ENCODE measurements at regions not wholly inside any gene's neighbourhood (a gene's known extent, or its start where the extent isn't known, plus 50 kb on each side); places are given as distances from the start of the nearest gene placed in this dataset.
"Not testable (repeated sequence)": the region's sequence is repeated elsewhere in the genome, so short reads cannot be mapped to it uniquely, and the experiment has no call there.

DNA sequence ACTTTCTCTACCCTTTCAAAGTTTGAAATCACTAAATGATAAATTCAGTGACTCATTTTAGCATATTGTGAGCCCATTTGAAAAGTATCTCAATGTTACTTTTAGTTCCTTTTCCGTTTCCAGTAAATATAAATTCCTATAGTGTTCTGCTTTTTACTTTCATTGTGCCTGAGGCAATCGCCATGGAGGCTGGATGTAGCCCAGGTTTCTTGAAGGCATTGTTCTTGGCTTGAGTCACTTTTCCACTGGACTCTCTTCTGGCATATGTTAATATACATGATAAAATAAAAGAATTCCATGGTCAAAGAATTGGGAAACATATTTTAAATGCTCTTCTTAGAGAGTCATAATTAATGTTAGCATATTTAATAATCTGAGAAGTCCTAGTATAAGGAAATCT lies 327.0 kb downstream of the IZUMO3 start:
- Mint-ChIP-seq H3K9me3 (no peaks in the 10 kb centered on the region), H3K4me1 (ENCODE audit: unreplicated experiment) (no peaks in the 10 kb centered on the region), H3K4me3 (no peak overlapping the region), H3K27me3 (no peaks in the 10 kb centered on the region), H3K27ac (no peak overlapping the region), H3K36me3 (no peaks in the 10 kb centered on the region)
- TF ChIP-seq, protein P1, sequence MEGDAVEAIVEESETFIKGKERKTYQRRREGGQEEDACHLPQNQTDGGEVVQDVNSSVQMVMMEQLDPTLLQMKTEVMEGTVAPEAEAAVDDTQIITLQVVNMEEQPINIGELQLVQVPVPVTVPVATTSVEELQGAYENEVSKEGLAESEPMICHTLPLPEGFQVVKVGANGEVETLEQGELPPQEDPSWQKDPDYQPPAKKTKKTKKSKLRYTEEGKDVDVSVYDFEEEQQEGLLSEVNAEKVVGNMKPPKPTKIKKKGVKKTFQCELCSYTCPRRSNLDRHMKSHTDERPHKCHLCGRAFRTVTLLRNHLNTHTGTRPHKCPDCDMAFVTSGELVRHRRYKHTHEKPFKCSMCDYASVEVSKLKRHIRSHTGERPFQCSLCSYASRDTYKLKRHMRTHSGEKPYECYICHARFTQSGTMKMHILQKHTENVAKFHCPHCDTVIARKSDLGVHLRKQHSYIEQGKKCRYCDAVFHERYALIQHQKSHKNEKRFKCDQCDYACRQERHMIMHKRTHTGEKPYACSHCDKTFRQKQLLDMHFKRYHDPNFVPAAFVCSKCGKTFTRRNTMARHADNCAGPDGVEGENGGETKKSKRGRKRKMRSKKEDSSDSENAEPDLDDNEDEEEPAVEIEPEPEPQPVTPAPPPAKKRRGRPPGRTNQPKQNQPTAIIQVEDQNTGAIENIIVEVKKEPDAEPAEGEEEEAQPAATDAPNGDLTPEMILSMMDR (conservative IDR thresholded peaks at IDR 0.05): no peak
- no peak for DNase-seq (ENCODE audit: extremely low spot score, unreplicated experiment)

DNA sequence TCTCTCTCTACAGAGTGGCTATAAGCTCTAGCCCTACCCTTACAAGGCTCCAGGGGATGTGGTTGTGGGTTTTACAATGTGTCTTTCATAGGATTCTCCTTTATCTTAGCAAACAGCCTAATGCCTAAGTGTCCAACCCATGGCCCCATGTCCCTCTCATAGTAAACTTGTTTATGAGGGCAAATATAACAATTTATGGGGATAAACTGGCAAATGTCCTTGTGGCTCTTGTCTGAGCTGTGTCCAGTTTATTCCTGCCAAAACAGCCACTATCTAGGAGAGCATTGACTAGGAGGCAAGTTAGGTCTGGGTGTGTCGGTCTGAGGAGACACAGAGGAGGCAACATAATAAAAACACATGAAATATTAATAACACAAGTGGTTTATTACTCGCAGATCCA lies 335.1 kb downstream of the IZUMO3 start:
- Mint-ChIP-seq H3K4me1 (ENCODE audit: unreplicated experiment) (no peaks in the 10 kb centered on the region), H3K27ac (no peak overlapping the region), H3K27me3 (no peaks in the 10 kb centered on the region), H3K9me3 (no peaks in the 10 kb centered on the region), H3K36me3 (no peaks in the 10 kb centered on the region), H3K4me3 (no peak overlapping the region)
- no peak for DNase-seq (ENCODE audit: extremely low spot score, unreplicated experiment)
- TF ChIP-seq, protein P1 (conservative IDR thresholded peaks at IDR 0.05): no peak

DNA sequence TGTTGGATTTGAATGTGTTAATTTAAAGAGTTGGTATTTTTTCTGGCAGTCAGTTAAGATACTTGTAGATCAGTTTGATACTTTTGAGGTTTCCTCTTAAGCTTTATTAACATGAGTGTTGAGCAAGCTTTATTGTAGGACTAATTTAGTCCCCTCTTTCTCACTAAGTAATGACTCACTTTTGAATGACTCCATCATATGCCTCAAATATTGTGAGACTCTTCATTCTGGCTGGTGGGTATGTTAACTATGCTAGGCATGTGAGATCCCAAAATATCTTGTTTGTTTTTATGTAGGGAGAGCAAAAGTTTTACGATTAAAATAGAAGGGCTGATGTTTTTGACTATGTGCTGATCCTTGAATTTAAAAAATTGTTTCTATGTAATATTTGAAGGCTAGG lies 355.7 kb downstream of the IZUMO3 start:
- Mint-ChIP-seq H3K36me3 (no peaks in the 10 kb centered on the region), H3K27ac (no peak overlapping the region), H3K9me3 (no peaks in the 10 kb centered on the region), H3K4me3 (no peak overlapping the region), H3K4me1 (ENCODE audit: unreplicated experiment) (no peaks in the 10 kb centered on the region), H3K27me3 (no peaks in the 10 kb centered on the region)
- no peak for DNase-seq (ENCODE audit: extremely low spot score, unreplicated experiment)
- TF ChIP-seq, protein P1 (conservative IDR thresholded peaks at IDR 0.05): no peak

DNA sequence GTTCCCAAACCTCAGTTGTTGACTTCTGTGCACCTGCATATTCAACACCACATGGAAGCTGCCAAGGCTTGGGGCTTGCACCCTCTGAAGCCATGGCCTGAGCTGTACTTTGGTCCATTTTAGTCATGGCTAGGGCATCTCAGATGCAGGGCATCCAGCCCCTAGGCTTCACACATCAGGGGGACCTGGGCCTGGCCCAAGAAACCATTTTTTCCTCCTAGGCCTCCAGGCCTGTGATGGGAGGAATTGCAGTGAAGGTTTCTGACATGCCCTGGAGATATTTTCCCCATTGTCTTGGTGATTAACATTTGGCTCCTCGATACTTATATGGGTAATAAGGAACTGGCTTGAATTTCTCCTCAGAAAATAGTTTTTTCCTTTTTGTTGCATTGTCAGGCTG lies 354.5 kb upstream of the ELAVL2 start:
- not testable (repeated sequence) for H3K4me3 Mint-ChIP-seq; H3K27ac Mint-ChIP-seq; H3K36me3 Mint-ChIP-seq; DNase-seq (ENCODE audit: extremely low spot score, unreplicated experiment); H3K27me3 Mint-ChIP-seq; H3K4me1 Mint-ChIP-seq (ENCODE audit: unreplicated experiment)
- peaks cover 12% of the 10 kb centered on the region for H3K9me3 Mint-ChIP-seq

DNA sequence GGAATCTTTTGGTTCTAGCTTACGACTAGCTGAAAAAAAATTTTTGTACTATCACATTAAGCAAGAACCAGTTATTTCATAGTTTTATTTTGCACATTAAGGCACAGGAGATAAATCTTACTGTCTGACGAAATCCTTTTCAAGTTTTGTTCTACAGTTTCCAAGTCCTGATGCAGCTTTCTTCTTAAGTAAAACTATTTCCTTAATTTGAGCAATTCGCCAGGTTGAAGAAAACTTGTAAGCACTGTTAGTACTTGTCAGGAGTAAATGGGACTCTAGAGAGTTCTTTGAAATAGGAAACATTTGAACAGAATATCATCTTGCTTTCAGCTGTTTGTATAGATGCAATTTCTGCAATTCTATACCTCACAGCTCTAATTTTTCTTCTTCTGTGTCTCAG lies 318.8 kb upstream of the ELAVL2 start:
- Mint-ChIP-seq H3K36me3 (no peaks in the 10 kb centered on the region), H3K4me1 (ENCODE audit: unreplicated experiment) (no peaks in the 10 kb centered on the region), H3K27ac (no peak overlapping the region), H3K4me3 (no peak overlapping the region), H3K9me3 (no peaks in the 10 kb centered on the region), H3K27me3 (no peaks in the 10 kb centered on the region)
- TF ChIP-seq, protein P1 (conservative IDR thresholded peaks at IDR 0.05): no peak
- no peak for DNase-seq (ENCODE audit: extremely low spot score, unreplicated experiment)

DNA sequence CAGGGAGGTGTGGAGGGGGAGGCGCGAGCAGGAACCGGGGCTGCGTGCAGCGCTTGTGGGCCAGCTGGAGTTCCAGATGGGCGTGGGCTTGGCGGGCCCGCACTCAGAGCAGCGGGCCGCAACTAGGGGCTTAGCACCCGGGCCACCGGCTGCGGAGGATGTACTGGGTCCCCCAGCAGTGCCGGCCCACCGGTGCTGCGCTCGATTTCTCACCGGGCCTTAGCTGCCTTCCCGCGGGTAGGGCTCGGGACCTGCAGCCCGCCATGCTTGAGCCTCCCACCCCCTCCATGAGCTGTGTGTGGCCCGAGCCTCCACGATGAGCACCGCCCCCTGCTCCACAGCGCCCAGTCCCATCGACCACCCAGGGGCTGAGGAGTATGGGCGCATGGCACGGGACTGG lies 309.0 kb upstream of the ELAVL2 start:
- H3K9me3 Mint-ChIP-seq; H3K4me3 Mint-ChIP-seq; H3K27me3 Mint-ChIP-seq; DNase-seq (ENCODE audit: extremely low spot score, unreplicated experiment); H3K36me3 Mint-ChIP-seq; H3K4me1 Mint-ChIP-seq (ENCODE audit: unreplicated experiment); H3K27ac Mint-ChIP-seq: not testable (repeated sequence)

DNA sequence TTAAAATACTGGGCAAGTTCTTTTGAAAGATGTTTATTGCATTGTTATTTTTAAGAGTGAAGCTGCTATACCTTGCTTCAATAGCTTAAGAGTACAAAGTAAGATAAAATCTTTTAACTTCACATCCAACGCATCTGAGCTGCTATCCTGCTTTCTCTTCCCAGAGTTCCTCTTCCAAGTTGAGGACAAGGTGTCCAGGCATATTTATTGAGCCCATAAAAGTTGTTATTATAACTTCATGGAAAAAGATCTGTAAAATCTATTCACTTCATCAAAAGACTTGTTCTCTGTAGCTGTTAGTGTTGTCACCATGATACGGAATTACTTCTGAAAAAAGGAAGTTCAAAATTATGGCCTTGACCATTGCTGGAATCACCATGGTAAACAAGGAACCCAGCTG lies 306.2 kb upstream of the ELAVL2 start:
- no peak overlapping the region for H3K27ac Mint-ChIP-seq
- DNase-seq (ENCODE audit: extremely low spot score, unreplicated experiment): no peak
- no peaks in the 10 kb centered on the region for H3K36me3 Mint-ChIP-seq
- no peaks in the 10 kb centered on the region for H3K9me3 Mint-ChIP-seq
- TF ChIP-seq, protein P1 (conservative IDR thresholded peaks at IDR 0.05): no peak
- H3K27me3 Mint-ChIP-seq: no peaks in the 10 kb centered on the region
- H3K4me1 Mint-ChIP-seq (ENCODE audit: unreplicated experiment): no peaks in the 10 kb centered on the region
- no peak overlapping the region for H3K4me3 Mint-ChIP-seq

Measured in type B pancreatic cell (in vitro differentiated cells).